ENCODE measurements at regions not wholly inside any gene's neighbourhood (a gene's known extent, or its start where the extent isn't known, plus 50 kb on each side); places are given as distances from the start of the nearest gene placed in this dataset.

DNA sequence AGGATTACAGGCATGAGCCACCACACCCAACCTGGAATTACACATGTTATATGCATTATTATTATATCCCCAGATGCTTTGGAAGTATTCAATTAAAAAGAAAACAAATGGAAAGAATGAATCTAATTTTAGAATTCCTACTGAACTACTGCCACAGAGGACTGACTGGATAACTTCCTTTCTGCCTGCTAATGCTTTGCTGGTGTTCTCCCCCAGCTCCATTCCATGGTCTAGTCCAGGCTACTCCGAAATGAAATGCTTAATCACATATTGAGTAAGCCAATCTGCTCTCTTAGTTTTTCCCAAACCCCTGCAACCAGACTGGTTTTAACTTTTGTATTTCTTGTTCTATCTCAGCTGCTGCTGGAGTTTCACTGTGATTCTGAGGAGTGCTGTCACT lies 519.1 kb downstream of the SOX11 start:
- Mint-ChIP-seq H3K9me3 (peaks cover 0 to 8% (median 2%) of the 10 kb centered on the region in 11 donors), H3K36me3 (no peaks in the 10 kb centered on the region), H3K27ac (no peak overlapping the region), H3K4me3 (no peak overlapping the region), H3K27me3 (peaks cover 0 to 4% (median 0%) of the 10 kb centered on the region in 5 donors), H3K4me1 (no peaks in the 10 kb centered on the region)
- Histone ChIP-seq H3K4me3 (ENCODE audit: low read length) (no peak overlapping the region), H3K27ac (ENCODE audit: low read depth, low read length) (no peak overlapping the region), H3K27me3 (ENCODE audit: control insufficient read depth in 2 of 2, insufficient read depth in 2 of 2, low read length in 2 of 2) (no peaks in the 10 kb centered on the region), H3K9me3 (ENCODE audit: control insufficient read depth in 2 of 3, low read length in 3 of 3) (no peaks in the 10 kb centered on the region), H3K4me1 (ENCODE audit: control insufficient read depth in 2 of 2, insufficient read depth in 2 of 2, low read length in 2 of 2) (no peaks in the 10 kb centered on the region), H3K36me3 (ENCODE audit: control insufficient read depth in 2 of 3, insufficient read depth in 3 of 3, low read length in 3 of 3) (no peaks in the 10 kb centered on the region)
- DNase-seq, result no peak
- intact Hi-C loops (cut with micrococcal nuclease), result no loop called here
- ChIA-PET POLR2A (no interaction called here), CTCF (no interaction called here)
- no peak for ATAC-seq

DNA sequence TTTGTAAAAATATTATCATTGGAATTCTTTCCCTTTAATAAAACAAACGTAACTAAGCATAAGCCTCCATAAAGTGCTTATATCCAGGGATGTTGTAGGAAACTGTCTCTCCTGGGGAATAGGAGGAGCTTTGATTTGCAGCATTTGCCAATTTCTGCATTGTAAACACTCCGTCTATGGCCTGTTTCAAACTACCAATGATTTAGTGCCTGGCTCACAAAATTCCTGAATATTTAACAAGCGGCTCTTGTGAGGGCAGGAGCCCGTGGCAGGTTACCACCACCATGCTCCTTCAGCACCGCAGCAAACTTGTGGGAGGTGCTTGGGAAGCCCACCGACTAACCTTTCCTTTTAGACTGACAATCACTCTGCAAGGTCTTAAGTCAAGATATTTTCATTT lies 520.3 kb downstream of the SOX11 start:
- no peak for DNase-seq
- Mint-ChIP-seq H3K4me3 (no peak overlapping the region), H3K9me3 (peaks cover 0 to 5% (median 0%) of the 10 kb centered on the region in 11 donors), H3K4me1 (no peaks in the 10 kb centered on the region), H3K36me3 (no peaks in the 10 kb centered on the region), H3K27me3 (peaks cover 0 to 4% (median 0%) of the 10 kb centered on the region in 5 donors), H3K27ac (no peak overlapping the region)
- Histone ChIP-seq H3K9me3 (ENCODE audit: control insufficient read depth in 2 of 3, low read length in 3 of 3) (no peaks in the 10 kb centered on the region), H3K4me3 (ENCODE audit: low read length) (no peak overlapping the region), H3K27me3 (ENCODE audit: control insufficient read depth in 2 of 2, insufficient read depth in 2 of 2, low read length in 2 of 2) (no peaks in the 10 kb centered on the region), H3K27ac (ENCODE audit: low read depth, low read length) (no peak overlapping the region), H3K36me3 (ENCODE audit: control insufficient read depth in 2 of 3, insufficient read depth in 3 of 3, low read length in 3 of 3) (no peaks in the 10 kb centered on the region), H3K4me1 (ENCODE audit: control insufficient read depth in 2 of 2, insufficient read depth in 2 of 2, low read length in 2 of 2) (no peaks in the 10 kb centered on the region)
- ATAC-seq, result no peak
- intact Hi-C loops (cut with micrococcal nuclease), result no loop called here
- ChIA-PET CTCF (no interaction called here), POLR2A (no interaction called here)

GRCh38 chr2:6213056-6213780 lies 521.0 kb downstream of the SOX11 start:
- intact Hi-C loops (cut with micrococcal nuclease), result no loop called here
- H3K9me3 Mint-ChIP-seq, result peaks cover 0 to 5% (median 0%) of the 10 kb centered on the region in 11 donors
- ATAC-seq (no peak), DNase-seq (no peak)
- H3K4me3 Mint-ChIP-seq, result no peak overlapping the region
- no peaks in the 10 kb centered on the region for H3K4me1 ChIP-seq (ENCODE audit: control insufficient read depth in 2 of 2, insufficient read depth in 2 of 2, low read length in 2 of 2)
- H3K27me3 Mint-ChIP-seq, result peaks cover 0 to 4% (median 0%) of the 10 kb centered on the region in 5 donors
- H3K4me1 Mint-ChIP-seq, result no peaks in the 10 kb centered on the region
- H3K9me3 ChIP-seq (ENCODE audit: control insufficient read depth in 2 of 3, low read length in 3 of 3), result no peaks in the 10 kb centered on the region
- no peak overlapping the region for H3K27ac ChIP-seq (ENCODE audit: low read depth, low read length)
- POLR2A ChIA-PET, result no interaction called here
- H3K36me3 Mint-ChIP-seq, result no peaks in the 10 kb centered on the region
- H3K27me3 ChIP-seq (ENCODE audit: control insufficient read depth in 2 of 2, insufficient read depth in 2 of 2, low read length in 2 of 2), result no peaks in the 10 kb centered on the region
- no peaks in the 10 kb centered on the region for H3K36me3 ChIP-seq (ENCODE audit: control insufficient read depth in 2 of 3, insufficient read depth in 3 of 3, low read length in 3 of 3)
- no peak overlapping the region for H3K4me3 ChIP-seq (ENCODE audit: low read length)
- no peak overlapping the region for H3K27ac Mint-ChIP-seq
- CTCF ChIA-PET, result no interaction called here

GRCh38 chr2:6214471-6214870 lies 522.3 kb downstream of the SOX11 start:
- CTCF ChIA-PET, result no interaction called here
- no peaks in the 10 kb centered on the region for H3K36me3 Mint-ChIP-seq
- POLR2A ChIA-PET, result no interaction called here

GRCh38 chr2:6215053-6215452 lies 522.9 kb downstream of the SOX11 start:
- H3K9me3 ChIP-seq (ENCODE audit: control insufficient read depth in 2 of 3, low read length in 3 of 3), result no peaks in the 10 kb centered on the region
- no peak overlapping the region for H3K4me3 ChIP-seq (ENCODE audit: low read length)
- ChIA-PET POLR2A (no interaction called here), CTCF (no interaction called here)
- H3K27me3 ChIP-seq (ENCODE audit: control insufficient read depth in 2 of 2, insufficient read depth in 2 of 2, low read length in 2 of 2), result no peaks in the 10 kb centered on the region
- no peak overlapping the region for H3K4me3 Mint-ChIP-seq
- H3K36me3 Mint-ChIP-seq, result no peaks in the 10 kb centered on the region
- no peaks in the 10 kb centered on the region for H3K36me3 ChIP-seq (ENCODE audit: control insufficient read depth in 2 of 3, insufficient read depth in 3 of 3, low read length in 3 of 3)
- intact Hi-C loops (cut with micrococcal nuclease), result no loop called here
- H3K9me3 Mint-ChIP-seq, result peaks cover 0 to 6% (median 0%) of the 10 kb centered on the region in 11 donors
- ATAC-seq (no peak), DNase-seq (no peak)
- H3K27ac ChIP-seq (ENCODE audit: low read depth, low read length), result no peak overlapping the region
- H3K4me1 ChIP-seq (ENCODE audit: control insufficient read depth in 2 of 2, insufficient read depth in 2 of 2, low read length in 2 of 2), result no peaks in the 10 kb centered on the region
- no peak overlapping the region for H3K27ac Mint-ChIP-seq
- H3K27me3 Mint-ChIP-seq, result peaks cover 0 to 4% (median 0%) of the 10 kb centered on the region in 5 donors
- no peaks in the 10 kb centered on the region for H3K4me1 Mint-ChIP-seq

More at GRCh38 chr2:6214471-6214870, 522.3 kb downstream of the SOX11 start:
- DNase-seq, result no peak
- H3K27me3 ChIP-seq (ENCODE audit: control insufficient read depth in 2 of 2, insufficient read depth in 2 of 2, low read length in 2 of 2), result no peaks in the 10 kb centered on the region
- Mint-ChIP-seq H3K9me3 (peaks cover 0 to 6% (median 0%) of the 10 kb centered on the region in 11 donors), H3K4me3 (no peak overlapping the region), H3K27me3 (peaks cover 0 to 4% (median 0%) of the 10 kb centered on the region in 5 donors), H3K27ac (no peak overlapping the region), H3K4me1 (no peaks in the 10 kb centered on the region)
- no peaks in the 10 kb centered on the region for H3K4me1 ChIP-seq (ENCODE audit: control insufficient read depth in 2 of 2, insufficient read depth in 2 of 2, low read length in 2 of 2)
- no peaks in the 10 kb centered on the region for H3K36me3 ChIP-seq (ENCODE audit: control insufficient read depth in 2 of 3, insufficient read depth in 3 of 3, low read length in 3 of 3)
- H3K4me3 ChIP-seq (ENCODE audit: low read length), result no peak overlapping the region
- ATAC-seq, result no peak
- intact Hi-C loops (cut with micrococcal nuclease), result no loop called here
- no peak overlapping the region for H3K27ac ChIP-seq (ENCODE audit: low read depth, low read length)
- no peaks in the 10 kb centered on the region for H3K9me3 ChIP-seq (ENCODE audit: control insufficient read depth in 2 of 3, low read length in 3 of 3)

DNA sequence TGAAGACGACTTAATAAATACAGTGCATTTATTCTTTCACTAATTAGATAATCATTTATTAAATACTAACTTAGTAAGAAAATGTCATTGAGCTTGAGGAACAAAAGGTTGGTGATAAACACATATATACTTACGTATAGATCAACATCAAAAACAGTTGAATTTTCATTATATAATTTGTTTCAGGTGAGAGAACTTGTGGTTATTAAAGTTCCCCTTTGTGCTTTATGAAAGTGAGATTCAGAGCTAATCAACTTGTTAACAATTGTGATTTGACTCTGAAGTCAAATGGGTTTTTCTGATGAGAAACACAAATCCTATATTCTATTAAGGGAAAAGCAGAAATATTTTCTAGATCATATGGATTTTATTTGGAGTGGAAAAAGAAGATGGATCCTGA lies 524.0 kb downstream of the SOX11 start:
- Mint-ChIP-seq H3K9me3 (peaks cover 0 to 10% (median 0%) of the 10 kb centered on the region in 11 donors), H3K4me3 (no peak overlapping the region), H3K27me3 (peaks cover 0 to 4% (median 0%) of the 10 kb centered on the region in 5 donors), H3K36me3 (no peaks in the 10 kb centered on the region), H3K27ac (no peak overlapping the region), H3K4me1 (no peaks in the 10 kb centered on the region)
- ATAC-seq (no peak), DNase-seq (no peak)
- no peaks in the 10 kb centered on the region for H3K4me1 ChIP-seq (ENCODE audit: control insufficient read depth in 2 of 2, insufficient read depth in 2 of 2, low read length in 2 of 2)
- H3K36me3 ChIP-seq (ENCODE audit: control insufficient read depth in 2 of 3, insufficient read depth in 3 of 3, low read length in 3 of 3), result no peaks in the 10 kb centered on the region
- H3K9me3 ChIP-seq (ENCODE audit: control insufficient read depth in 2 of 3, low read length in 3 of 3), result no peaks in the 10 kb centered on the region
- intact Hi-C loops (cut with micrococcal nuclease), result no loop called here
- H3K27ac ChIP-seq (ENCODE audit: low read depth, low read length), result no peak overlapping the region
- ChIA-PET CTCF (no interaction called here), POLR2A (no interaction called here)
- no peaks in the 10 kb centered on the region for H3K27me3 ChIP-seq (ENCODE audit: control insufficient read depth in 2 of 2, insufficient read depth in 2 of 2, low read length in 2 of 2)
- H3K4me3 ChIP-seq (ENCODE audit: low read length), result no peak overlapping the region

DNA sequence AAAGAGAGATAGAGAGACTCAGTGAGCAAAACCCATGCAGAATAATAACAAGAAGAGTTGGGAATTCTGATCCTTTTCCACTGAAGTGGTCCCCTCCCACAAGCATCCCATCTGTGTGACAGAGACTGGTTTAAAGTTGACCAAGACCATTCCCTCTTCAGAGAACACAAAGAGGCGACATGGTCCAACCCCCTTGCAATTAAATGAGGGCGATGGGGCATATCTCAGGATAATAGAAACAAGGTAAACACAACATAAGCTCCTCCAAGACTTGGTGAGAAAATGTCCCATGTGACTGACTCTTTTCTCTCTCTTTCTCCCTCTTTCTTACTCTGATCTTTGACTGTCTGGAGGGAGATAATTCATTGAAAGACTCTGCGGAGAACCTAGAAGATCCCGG lies 526.7 kb downstream of the SOX11 start:
- Mint-ChIP-seq H3K4me3 (no peak overlapping the region), H3K9me3 (peaks cover 0 to 7% (median 0%) of the 10 kb centered on the region in 11 donors), H3K36me3 (no peaks in the 10 kb centered on the region), H3K27ac (no peak overlapping the region), H3K27me3 (no peaks in the 10 kb centered on the region), H3K4me1 (no peaks in the 10 kb centered on the region)
- ChIA-PET CTCF (no interaction called here), POLR2A (no interaction called here)
- intact Hi-C loops (cut with micrococcal nuclease), result no loop called here
- Histone ChIP-seq H3K27me3 (ENCODE audit: control insufficient read depth in 2 of 2, insufficient read depth in 2 of 2, low read length in 2 of 2) (no peaks in the 10 kb centered on the region), H3K36me3 (ENCODE audit: control insufficient read depth in 2 of 3, insufficient read depth in 3 of 3, low read length in 3 of 3) (no peaks in the 10 kb centered on the region), H3K4me1 (ENCODE audit: control insufficient read depth in 2 of 2, insufficient read depth in 2 of 2, low read length in 2 of 2) (no peaks in the 10 kb centered on the region), H3K4me3 (ENCODE audit: low read length) (no peak overlapping the region), H3K27ac (ENCODE audit: low read depth, low read length) (no peak overlapping the region), H3K9me3 (ENCODE audit: control insufficient read depth in 2 of 3, low read length in 3 of 3) (no peaks in the 10 kb centered on the region)
- ATAC-seq, result no peak
- no peak for DNase-seq
